HCT116 (cell line): ENCODE measurements at regions not wholly inside any gene's neighbourhood (a gene's known extent, or its start where the extent isn't known, plus 50 kb on each side); places are given as distances from the start of the nearest gene placed in this dataset.

Experiments
- ATAC-seq: fragments of 200-7000 bp; cut with Tn5 transposase; 2 replicates; pipeline ENCODE4 v1.9.1; 2020; ENCODE audit warnings: mild to moderate bottlenecking, moderate library complexity
- BruUV-seq: library from RNA; stranded (reverse); fragments of 400-500 nt; replicated peaks from 2 replicates; lab custom pipeline; 2021; lab: Mats Ljungman, UMichigan
- CTCF ChIA-PET: fragments of 300-600 bp; sonication (Branson Sonifier 250); formaldehyde crosslinking; loops from one replicate; lab custom pipeline; 2021; ENCODE audit warnings: antibody characterized with exemption; lab: Charles Lee
- POLR2A ChIA-PET: fragments of 300-600, 350-600 bp; sonication (Branson Sonifier 250); formaldehyde crosslinking; loops from one replicate; lab custom pipeline; 2021; ENCODE audit warnings: antibody characterized with exemption; lab: Charles Lee
- RAD21 ChIA-PET, 2 experiments: fragments of 300-600 bp; sonication (Branson Sonifier 250); formaldehyde crosslinking; loops; one replicate each; lab custom pipeline; 2023; ENCODE audit warnings: low total read pairs in 2 of 2; ENCODE audit not compliant: uncharacterized antibody in 2 of 2, unreplicated experiment in 2 of 2, low non-redundant PET in 1 of 2; lab: Charles Lee
- DNase-seq: peaks from one replicate; pipeline ENCODE4 v3.0.0-alpha.2; 2010; ENCODE audit warnings: low read depth, low spot score
- H2AFZ ChIP-seq: fragments of 200-600 bp; shearing (Covaris generic), sonication (generic); 2 replicates; pipeline ENCODE4 v1.6.1; 2017; ENCODE audit warnings: low read depth, mixed run types, mixed read lengths, antibody characterized with exemption, low read length; ENCODE audit not compliant: poor library complexity, severe bottlenecking
- H3K27ac ChIP-seq: 2 replicates; pipeline ENCODE4 v1.5.1; 2012; ENCODE audit warnings: low read depth, low read length
- H3K27me3 ChIP-seq: fragments of 200-600 bp; sonication (generic); 2 replicates; pipeline ENCODE4 v1.6.1; 2016; ENCODE audit warnings: mixed run types, low read length, mixed read lengths; ENCODE audit not compliant: insufficient read depth
- H3K36me3 ChIP-seq, 2 experiments: fragments of 200-500 bp in 1 of 2; fragments of 200-600 bp in 1 of 2; sonication (Bioruptor generic) in 1 of 2; sonication (generic) in 1 of 2; 2 replicates each; pipeline versions ENCODE4 v1.5.1 to v1.6.1; 2014 to 2016; ENCODE audit warnings: low read length in 2 of 2, inconsistent platforms in 1 of 2, mixed read lengths in 1 of 2, mixed run types in 1 of 2; ENCODE audit not compliant: insufficient read depth in 2 of 2, control insufficient read depth in 1 of 2
- H3K4me1 ChIP-seq, 2 experiments: fragments of 200-600 bp in 1 of 2; sonication (generic) in 1 of 2; 2 replicates each; pipeline versions ENCODE4 v1.5.1 to v1.6.1; 2012 to 2017; ENCODE audit warnings: low read length in 2 of 2, inconsistent platforms in 1 of 2, mild to moderate bottlenecking in 1 of 2, mixed read lengths in 1 of 2, mixed run types in 1 of 2, moderate library complexity in 1 of 2; ENCODE audit not compliant: insufficient read depth in 2 of 2, control insufficient read depth in 1 of 2
- H3K4me2 ChIP-seq: fragments of 200-600 bp; sonication (generic); 2 replicates; pipeline ENCODE4 v1.6.1; 2017; ENCODE audit warnings: mixed run types, low read length, mixed read lengths
- H3K4me3 ChIP-seq, 2 experiments: fragments of 200-600 bp in 1 of 2; sonication (generic) in 1 of 2; replicated peaks in 1 of 2; 2 replicates each; pipeline ENCODE4 v1.5.1; 2011 to 2016; ENCODE audit warnings: low read length in 2 of 2, control low read depth in 1 of 2, low read depth in 1 of 2, mild to moderate bottlenecking in 1 of 2, mixed read lengths in 1 of 2, mixed run types in 1 of 2
- H3K79me2 ChIP-seq: fragments of 200-600 bp; sonication (generic); 2 replicates; pipeline ENCODE4 v1.6.1; 2017; ENCODE audit warnings: mild to moderate bottlenecking, mixed run types, low read length, moderate library complexity, mixed read lengths; ENCODE audit not compliant: insufficient read depth
- H3K9ac ChIP-seq: fragments of 200-600 bp; sonication (generic); 2 replicates; pipeline ENCODE4 v1.6.1; 2016; ENCODE audit warnings: low read length, mixed read lengths
- H3K9me2 ChIP-seq: fragments of 200-600 bp; sonication (generic), shearing (Covaris generic); 2 replicates; pipeline ENCODE4 v1.6.1; 2017; ENCODE audit warnings: mixed run types, mild to moderate bottlenecking, moderate library complexity; ENCODE audit not compliant: insufficient read depth
- H3K9me3 ChIP-seq, 2 experiments: fragments of 200-500 bp in 1 of 2; fragments of 200-600 bp in 1 of 2; sonication (Bioruptor generic) in 1 of 2; sonication (generic) in 1 of 2; 2 replicates each; pipeline ENCODE4 v1.6.1; 2014 to 2017; ENCODE audit warnings: low read length in 2 of 2, mixed read lengths in 2 of 2, inconsistent platforms in 1 of 2, low read depth in 1 of 2, mild to moderate bottlenecking in 1 of 2, mixed run types in 1 of 2, moderate library complexity in 1 of 2; ENCODE audit not compliant: control insufficient read depth in 1 of 2, insufficient read depth in 1 of 2
- H4K20me1 ChIP-seq: fragments of 200-600 bp; sonication (generic), shearing (Covaris generic); 2 replicates; pipeline ENCODE4 v1.6.1; 2017; ENCODE audit warnings: mixed run types, mild to moderate bottlenecking, moderate library complexity; ENCODE audit not compliant: insufficient read depth
- EGR1 ChIP-seq: IDR thresholded peaks from 2 replicates; pipeline ENCODE4 v1.6.1; 2012; ENCODE audit warnings: low read depth
- ELF1 ChIP-seq: IDR thresholded peaks from 2 replicates; pipeline ENCODE4 v1.6.1; 2012; ENCODE audit warnings: low read depth, borderline replicate concordance
- EZH2 ChIP-seq: fragments of 200-600 bp; sonication (generic); IDR thresholded peaks from 2 replicates; pipeline ENCODE4 v1.6.1; 2017; ENCODE audit warnings: antibody characterized with exemption, mixed run types
- EZH2phosphoT487 ChIP-seq: fragments of 200-600 bp; IDR thresholded peaks from 2 replicates; pipeline ENCODE4 v1.6.1; 2018; ENCODE audit warnings: antibody characterized with exemption, borderline replicate concordance
- FOSL1 ChIP-seq: IDR thresholded peaks from 2 replicates; pipeline ENCODE4 v1.6.1; 2012; ENCODE audit warnings: low read depth
- MAX ChIP-seq: IDR thresholded peaks from 2 replicates; pipeline ENCODE4 v1.6.1; 2012
- REST ChIP-seq: IDR thresholded peaks from 2 replicates; pipeline ENCODE4 v1.6.1; 2012; ENCODE audit warnings: low read depth
- SIN3A ChIP-seq: IDR thresholded peaks from 2 replicates; pipeline ENCODE4 v1.6.1; 2012; ENCODE audit warnings: low read depth
- YY1 ChIP-seq: IDR thresholded peaks from 2 replicates; pipeline ENCODE4 v1.6.1; 2011; ENCODE audit warnings: low read length, low read depth, moderate library complexity, mild to moderate bottlenecking; ENCODE audit not compliant: insufficient replicate concordance; ENCODE audit errors: extremely low read depth
- ZBTB33 ChIP-seq: IDR thresholded peaks from 2 replicates; pipeline ENCODE4 v1.6.1; 2011; ENCODE audit warnings: mild to moderate bottlenecking, low read length, moderate library complexity; ENCODE audit not compliant: insufficient replicate concordance; ENCODE audit errors: extremely low read depth
- ZNF274 ChIP-seq: fragments of 200-500 bp; sonication (Bioruptor generic); IDR thresholded peaks from 2 replicates; pipeline ENCODE4 v1.6.1; 2014; ENCODE audit warnings: mild to moderate bottlenecking, low read depth, low read length, inconsistent platforms
- intact Hi-C: fragments of 100-400 bp; cut with micrococcal nuclease; formaldehyde crosslinking; loops from 2 replicates; pipeline ENCODE4 v1.10.0; 2022

- Histone ChIP-seq H3K9me3 (peaks cover 6 to 7% of the 10 kb centered on the region in 2 experiments; a peak in 2 of 4 replicates), H3K27me3 (no peaks in the 10 kb centered on the region), H3K27ac (no peak overlapping the region), H3K4me2 (no peak overlapping the region), H4K20me1 (no peaks in the 10 kb centered on the region), H3K4me1 (no peaks in the 10 kb centered on the region), H2AFZ (no peak overlapping the region), H3K9me2 (no peaks in the 10 kb centered on the region), H3K9ac (no peak overlapping the region), H3K79me2 (no peaks in the 10 kb centered on the region), H3K4me3 (no peak overlapping the region), H3K36me3 (no peaks in the 10 kb centered on the region)
- DNase-seq (no peak), ATAC-seq (no peak)
- ChIA-PET RAD21 (no interaction called here), CTCF (no interaction called here), POLR2A (no interaction called here)
- BruUV-seq, result no TSS peak
- intact Hi-C loops, result no loop called here
- TF ChIP-seq EGR1 (no peak), REST (no peak), ZNF274 (no peak), ZBTB33 (no peak), MAX (no peak), YY1 (no peak), ELF1 (no peak), EZH2 (no peak), SIN3A (no peak), FOSL1 (no peak), EZH2phosphoT487 (no peak)
These were observed 1131.0 kb downstream of the AACS start for GRCh38 chr12:126196263-126196662.
